ENCODE measurements at regions not wholly inside any gene's neighbourhood (a gene's known extent, or its start where the extent isn't known, plus 50 kb on each side); places are given as distances from the start of the nearest gene placed in this dataset.

GRCh38 chr13:44867825-44868224, 121.4 kb downstream of the NUFIP1 start:
- no peak for TF ChIP-seq CTCF (conservative IDR thresholded peaks at IDR 0.05)
- no peak for TF ChIP-seq ZFX (IDR thresholded peaks at IDR 0.05)
